Upper lobe of left lung (tissue), 6 donors: ENCODE measurements at regions not wholly inside any gene's neighbourhood (a gene's known extent, or its start where the extent isn't known, plus 50 kb on each side); places are given as distances from the start of the nearest gene placed in this dataset.
A peak's percentile ranks its signal among the peaks of the same experiment; 100 is the strongest.

Source experiments
- ATAC-seq, 2 donors: fragments of 200-7000 bp; cut with Tn5 transposase; one replicate each; pipeline ENCODE4 v1.9.1; 2022; ENCODE audit warnings: mild to moderate bottlenecking in 2 of 2, moderate library complexity in 2 of 2; ENCODE audit not compliant: low FRiP score in 2 of 2
- DNase-seq, 2 donors: peaks; one replicate each; pipeline ENCODE4 v3.0.0-alpha.2; 2019 to 2020
- H3K27ac ChIP-seq, 4 donors: fragments of 200-600 bp; sonication (generic); one replicate each; pipeline ENCODE4 v1.5.1; 2016 to 2019
- H3K27me3 ChIP-seq, 4 donors: fragments of 200-600 bp; sonication (generic); one replicate each; pipeline ENCODE4 v1.5.1; 2017 to 2019
- H3K36me3 ChIP-seq, 4 donors: fragments of 200-600 bp; sonication (generic); one replicate each; pipeline ENCODE4 v1.5.1; 2016 to 2019
- H3K4me1 ChIP-seq, 4 donors: fragments of 200-600 bp; sonication (generic); one replicate each; pipeline ENCODE4 v1.5.1; 2018 to 2019
- H3K4me3 ChIP-seq, 4 donors: fragments of 200-600 bp; sonication (generic); one replicate each; pipeline ENCODE4 v1.5.1; 2017 to 2019; ENCODE audit warnings: mild to moderate bottlenecking in 2 of 4, moderate library complexity in 1 of 4
- H3K9me3 ChIP-seq, 4 donors: fragments of 200-600 bp; sonication (generic); one replicate each; pipeline ENCODE4 v1.5.1; 2018 to 2019
- EP300 ChIP-seq, 4 donors: sonication (generic); formaldehyde crosslinking; IDR thresholded peaks; one replicate each; pipeline ENCODE4 v1.5.1; 2017; ENCODE audit warnings: antibody characterized with exemption in 4 of 4, control low read depth in 2 of 4
- POLR2A ChIP-seq, 4 donors: fragments of 450-650 bp; IDR thresholded peaks; one replicate each; pipeline ENCODE4 v1.5.1; 2016 to 2017; ENCODE audit warnings: antibody characterized with exemption in 4 of 4, mild to moderate bottlenecking in 2 of 4
- POLR2AphosphoS5 ChIP-seq, 2 donors: sonication (generic); formaldehyde crosslinking; IDR thresholded peaks; one replicate each; pipeline ENCODE4 v1.5.1; 2017; ENCODE audit warnings: antibody characterized with exemption in 2 of 2
- whole genome bisulfite sequencing, 2 donors: methylation state at CpG; one replicate each; pipeline ENCODE4 v1.1.5; 2017 to 2018; 5-methylcytosine and 5-hydroxymethylcytosine counted together
- TF ChIP-seq, protein P1 (sequence below), 6 experiments: fragments of 450-650 bp in 4 of 6; fragments of 200-600 bp in 2 of 6; sonication (generic) in 2 of 6; IDR thresholded peaks; one replicate each; pipeline ENCODE4 v1.5.1; 2016 to 2019; ENCODE audit warnings: antibody characterized with exemption in 6 of 6
- donor health status: DM: no; HTN: no; CAD: no; lungs with moderate emphysema.
- donor health status: DM: no; HTN: yes; CAD: no; lungs with severe emphysema.

DNA sequence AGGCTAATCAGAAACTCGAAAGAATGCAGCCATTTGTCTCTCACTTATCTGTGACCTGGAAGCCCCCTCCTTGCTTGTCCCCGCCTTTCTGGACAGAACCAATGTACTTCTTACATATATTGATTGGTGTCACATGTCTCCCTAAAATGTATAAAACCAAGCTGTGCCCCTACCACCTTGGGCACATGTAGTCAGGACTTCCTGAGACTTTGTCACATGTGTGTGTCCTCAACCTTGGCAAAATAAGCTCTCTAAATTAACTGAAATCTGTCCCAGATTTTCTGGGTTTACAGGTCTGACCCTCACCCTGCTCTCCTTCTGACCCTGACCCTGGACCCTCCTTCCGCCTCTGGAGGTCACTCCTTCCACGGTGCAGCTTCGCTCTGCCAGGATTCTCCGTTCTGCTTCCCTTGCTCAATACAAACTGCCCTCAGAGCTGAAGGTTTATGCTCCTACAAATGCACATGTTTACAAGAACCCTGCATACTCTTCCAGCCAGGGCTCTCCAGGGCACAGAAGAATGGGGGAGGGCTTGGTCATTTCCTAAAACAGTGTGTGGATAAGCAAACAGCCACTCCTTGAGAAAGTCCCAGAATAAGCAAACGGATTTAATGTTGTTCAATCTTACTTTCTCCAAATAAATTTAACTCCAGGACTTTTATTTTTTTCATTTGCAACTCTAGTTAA, 160.5 kb downstream of the ACTL8 start:
- Histone ChIP-seq H3K4me1 (no peaks in the 10 kb centered on the region), H3K9me3 (no peaks in the 10 kb centered on the region), H3K4me3 (no peak overlapping the region), H3K27me3 (no peaks in the 10 kb centered on the region), H3K36me3 (no peaks in the 10 kb centered on the region), H3K27ac (no peak overlapping the region)
- TF ChIP-seq, protein P1, sequence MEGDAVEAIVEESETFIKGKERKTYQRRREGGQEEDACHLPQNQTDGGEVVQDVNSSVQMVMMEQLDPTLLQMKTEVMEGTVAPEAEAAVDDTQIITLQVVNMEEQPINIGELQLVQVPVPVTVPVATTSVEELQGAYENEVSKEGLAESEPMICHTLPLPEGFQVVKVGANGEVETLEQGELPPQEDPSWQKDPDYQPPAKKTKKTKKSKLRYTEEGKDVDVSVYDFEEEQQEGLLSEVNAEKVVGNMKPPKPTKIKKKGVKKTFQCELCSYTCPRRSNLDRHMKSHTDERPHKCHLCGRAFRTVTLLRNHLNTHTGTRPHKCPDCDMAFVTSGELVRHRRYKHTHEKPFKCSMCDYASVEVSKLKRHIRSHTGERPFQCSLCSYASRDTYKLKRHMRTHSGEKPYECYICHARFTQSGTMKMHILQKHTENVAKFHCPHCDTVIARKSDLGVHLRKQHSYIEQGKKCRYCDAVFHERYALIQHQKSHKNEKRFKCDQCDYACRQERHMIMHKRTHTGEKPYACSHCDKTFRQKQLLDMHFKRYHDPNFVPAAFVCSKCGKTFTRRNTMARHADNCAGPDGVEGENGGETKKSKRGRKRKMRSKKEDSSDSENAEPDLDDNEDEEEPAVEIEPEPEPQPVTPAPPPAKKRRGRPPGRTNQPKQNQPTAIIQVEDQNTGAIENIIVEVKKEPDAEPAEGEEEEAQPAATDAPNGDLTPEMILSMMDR (IDR thresholded peaks at IDR 0.05), result no peak
- TF ChIP-seq EP300 (IDR thresholded peaks at IDR 0.05) (no peak), POLR2A (IDR thresholded peaks at IDR 0.05) (no peak), POLR2AphosphoS5 (IDR thresholded peaks at IDR 0.05) (no peak)
- ATAC-seq, result no peak
- 5 to 12% methylated on average over 7 of the region's 7 CpGs for WGBS, 2 donors
- DNase-seq, result no peak

DNA sequence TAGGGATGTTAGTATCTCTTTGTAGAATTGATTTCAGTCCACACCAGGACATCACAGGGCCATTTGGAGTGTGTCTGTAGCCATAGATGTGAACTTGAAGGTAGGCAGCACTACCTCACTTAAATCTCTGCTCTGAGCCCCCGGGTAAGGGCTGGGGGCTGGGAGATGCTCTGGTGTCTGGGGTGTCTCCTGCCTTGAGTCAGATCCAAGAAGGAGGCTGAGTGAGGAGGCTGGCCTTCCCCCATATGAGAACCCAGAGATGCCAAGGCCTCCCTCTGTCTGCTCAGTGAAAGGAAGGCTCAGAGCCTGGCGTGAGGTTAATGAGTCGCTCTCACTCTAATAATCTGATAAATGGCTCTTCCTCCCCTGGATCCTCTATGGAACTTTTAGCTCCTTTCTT, 161.6 kb downstream of the ACTL8 start:
- H3K27me3 ChIP-seq, result no peaks in the 10 kb centered on the region
- no peak overlapping the region for H3K27ac ChIP-seq
- TF ChIP-seq POLR2AphosphoS5 (IDR thresholded peaks at IDR 0.05), result no peak
- ATAC-seq (no peak), DNase-seq (no peak)
- H3K9me3 ChIP-seq, result no peaks in the 10 kb centered on the region
- no peak overlapping the region for H3K4me3 ChIP-seq
- WGBS, 2 donors, result 80% methylated on average over 3 of the region's 3 CpGs; no CpG with 5 or more reads in 1 of the 2 donors
- H3K36me3 ChIP-seq, result no peaks in the 10 kb centered on the region
- no peaks in the 10 kb centered on the region for H3K4me1 ChIP-seq

DNA sequence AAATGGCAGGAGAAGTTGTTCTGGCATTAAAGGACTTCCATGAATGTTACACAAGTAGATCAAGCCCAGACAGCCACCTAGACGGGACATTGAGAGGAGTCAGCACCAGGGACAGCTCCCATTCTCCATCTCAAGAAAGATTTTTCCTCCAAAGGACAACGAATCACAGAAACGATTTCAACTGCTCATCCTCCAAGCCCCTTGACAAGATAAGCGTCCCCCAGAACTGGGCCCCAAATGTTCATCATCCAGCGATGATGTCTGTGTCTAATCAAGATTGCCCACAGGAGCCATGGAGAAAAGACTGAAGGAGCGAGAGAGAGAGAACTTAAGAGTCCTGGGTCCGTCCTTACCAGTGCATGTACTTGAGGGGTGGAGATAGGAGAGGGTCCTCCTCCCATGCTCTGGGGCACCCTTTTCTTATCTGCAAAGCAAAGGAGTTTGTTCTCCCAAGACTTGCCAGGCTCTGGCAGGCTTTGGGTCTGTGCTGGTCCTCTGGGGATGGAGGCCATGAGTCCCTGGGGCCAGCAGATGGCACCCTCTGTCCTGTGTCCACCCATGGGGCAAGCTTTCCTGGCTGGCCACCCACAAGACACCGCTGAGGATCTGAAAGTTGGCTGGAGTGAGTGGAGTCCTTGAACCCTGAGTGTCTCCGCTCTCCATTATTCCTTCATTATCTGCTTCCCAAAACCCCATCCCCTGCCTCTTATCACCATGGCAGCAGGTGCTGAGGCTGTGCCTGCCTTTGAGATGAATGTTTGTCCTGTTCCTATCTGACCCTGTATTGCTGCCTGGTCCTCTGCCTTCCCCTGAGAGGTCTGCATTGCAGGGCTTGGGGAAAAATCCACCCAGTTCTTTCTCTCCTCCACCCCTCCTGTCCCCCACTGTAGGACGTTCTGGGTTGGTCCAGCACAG, 164.6 kb downstream of the ACTL8 start:
- no peaks in the 10 kb centered on the region for H3K36me3 ChIP-seq

DNA sequence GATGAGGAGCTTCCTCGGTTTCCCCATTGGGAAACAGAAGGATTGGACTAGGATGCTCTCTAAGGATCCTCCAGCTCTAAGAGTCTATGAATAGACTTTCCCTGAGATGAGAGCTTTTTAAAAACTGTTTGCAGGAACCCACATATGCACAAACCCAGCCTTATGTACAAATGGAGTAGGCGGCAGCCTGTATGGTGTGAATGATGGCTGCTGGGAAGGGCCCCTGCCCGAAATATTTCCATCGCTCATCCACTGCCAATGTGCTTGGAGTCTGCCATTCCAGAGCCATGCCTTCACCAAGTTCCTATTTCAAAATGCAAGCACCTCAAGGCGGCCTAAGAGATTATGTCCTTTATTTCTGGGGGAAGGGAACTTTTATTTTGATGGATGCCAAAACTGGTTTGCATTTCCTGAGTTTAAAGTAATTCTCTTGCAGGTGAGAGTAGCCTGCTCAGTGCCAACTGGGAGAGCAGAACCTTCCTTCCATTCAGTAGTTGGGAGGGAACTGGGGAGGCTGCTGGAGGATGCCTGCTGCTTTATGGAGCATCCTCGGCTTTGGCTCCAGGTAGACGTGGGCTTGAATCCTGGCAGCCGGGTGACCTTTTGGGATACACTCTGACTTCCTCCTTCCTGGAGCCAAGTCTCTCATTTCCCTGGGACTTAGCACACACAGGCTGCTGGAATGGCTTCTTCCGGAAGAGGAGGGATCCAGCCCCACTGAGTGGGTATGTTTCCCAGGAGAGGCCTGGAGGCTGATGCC, 165.9 kb downstream of the ACTL8 start:
- H3K27me3 ChIP-seq, result no peaks in the 10 kb centered on the region
- H3K4me1 ChIP-seq, result no peaks in the 10 kb centered on the region
- 64 to 68% methylated on average over 7 to 9 of the region's 9 CpGs for WGBS, 2 donors
- H3K27ac ChIP-seq, result no peak overlapping the region
- H3K4me3 ChIP-seq, result no peak overlapping the region
- ATAC-seq, result no peak
- no peaks in the 10 kb centered on the region for H3K36me3 ChIP-seq
- TF ChIP-seq POLR2A (IDR thresholded peaks at IDR 0.05) (no peak), POLR2AphosphoS5 (IDR thresholded peaks at IDR 0.05) (no peak), EP300 (IDR thresholded peaks at IDR 0.05) (no peak)
- TF ChIP-seq, protein P1 (IDR thresholded peaks at IDR 0.05), result no peak
- no peaks in the 10 kb centered on the region for H3K9me3 ChIP-seq
- no peak for DNase-seq

More for the DNA sequence above, 164.6 kb downstream of the ACTL8 start:
- Histone ChIP-seq H3K9me3 (no peaks in the 10 kb centered on the region), H3K27me3 (no peaks in the 10 kb centered on the region), H3K4me3 (no peak overlapping the region), H3K4me1 (no peaks in the 10 kb centered on the region), H3K27ac (no peak overlapping the region)
- no peak for DNase-seq
- WGBS, 2 donors, result 39 to 42% methylated on average over 7 to 10 of the region's 10 CpGs
- no peak for ATAC-seq
- TF ChIP-seq POLR2AphosphoS5 (IDR thresholded peaks at IDR 0.05) (no peak), EP300 (IDR thresholded peaks at IDR 0.05) (no peak)
- TF ChIP-seq, protein P1 (IDR thresholded peaks at IDR 0.05), result peak in 1 of 6 experiments; percentile 5

DNA sequence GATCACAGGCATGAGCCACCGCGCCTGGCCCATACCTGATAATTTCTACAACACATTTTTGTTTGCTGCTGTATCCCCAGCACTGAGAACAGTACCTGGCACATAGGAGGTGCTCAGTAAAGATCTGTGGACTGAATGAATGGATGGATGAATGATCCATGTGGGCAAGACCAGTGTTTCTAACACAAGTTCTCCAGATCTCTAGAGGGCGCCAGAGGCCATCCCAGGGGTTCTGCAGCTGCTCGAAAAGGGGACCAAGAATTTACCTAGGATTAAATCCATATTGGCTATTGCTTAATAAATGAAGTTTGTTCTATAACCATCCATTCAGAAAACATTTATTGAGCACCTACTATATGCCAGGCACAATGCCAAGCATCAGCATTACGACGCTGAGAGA, 167.7 kb downstream of the ACTL8 start:
- 14 to 22% methylated on average over 6 of the region's 6 CpGs for WGBS, 2 donors
- ATAC-seq, result peak in 1 of 2 donors; percentile 32
- no peak overlapping the region for H3K27ac ChIP-seq
- H3K9me3 ChIP-seq, result no peaks in the 10 kb centered on the region
- H3K4me3 ChIP-seq, result no peak overlapping the region
- H3K27me3 ChIP-seq, result no peaks in the 10 kb centered on the region
- no peak for TF ChIP-seq POLR2A (IDR thresholded peaks at IDR 0.05)
- TF ChIP-seq, protein P1 (IDR thresholded peaks at IDR 0.05), result peak in 1 of 6 experiments; percentile 10
- H3K36me3 ChIP-seq, result no peaks in the 10 kb centered on the region
- H3K4me1 ChIP-seq, result no peaks in the 10 kb centered on the region
- no peak for DNase-seq
